Mesodermal cell (in vitro differentiated cells): ENCODE measurements at regions not wholly inside any gene's neighbourhood (a gene's known extent, or its start where the extent isn't known, plus 50 kb on each side); places are given as distances from the start of the nearest gene placed in this dataset.

Experiments
- H3K27ac ChIP-seq: 2 replicates; pipeline ENCODE4 v1.7.0; 2013; ENCODE audit warnings: mild to moderate bottlenecking, low read depth, low read length, moderate library complexity; ENCODE audit not compliant: severe bottlenecking
- H3K36me3 ChIP-seq: 2 replicates; pipeline ENCODE4 v1.7.1; 2013; ENCODE audit warnings: mild to moderate bottlenecking, low read length, moderate library complexity; ENCODE audit not compliant: control insufficient read depth, insufficient read depth
- H3K4me1 ChIP-seq: one replicate; pipeline ENCODE4 v1.7.1; 2013; ENCODE audit warnings: mild to moderate bottlenecking, low read length; ENCODE audit not compliant: insufficient read depth, control insufficient read depth, poor library complexity, severe bottlenecking
- H3K4me3 ChIP-seq: 2 replicates; pipeline ENCODE4 v1.7.0; 2013; ENCODE audit warnings: low read length, control low read depth, mild to moderate bottlenecking; ENCODE audit not compliant: insufficient read depth, poor library complexity, severe bottlenecking; ENCODE audit errors: extremely low read depth
- H3K9me3 ChIP-seq: 2 replicates; pipeline ENCODE4 v1.7.1; 2013; ENCODE audit warnings: mild to moderate bottlenecking, low read length, moderate library complexity; ENCODE audit not compliant: control insufficient read depth
- WGBS, 2 experiments: methylation state at CpG; one replicate each; pipeline ENCODE4 v1.1.5; 2013; ENCODE audit warnings: missing lambda C conversion rate in 2 of 2; ENCODE audit not compliant: insufficient coverage in 2 of 2; 5-methylcytosine and 5-hydroxymethylcytosine counted together

- Histone ChIP-seq H3K27ac (no peak overlapping the region), H3K4me3 (no peak overlapping the region), H3K36me3 (no peaks in the 10 kb centered on the region), H3K9me3 (no peaks in the 10 kb centered on the region), H3K4me1 (no peaks in the 10 kb centered on the region)
- 88 to 90% methylated on average over 4 to 7 of the region's 7 CpGs for WGBS, 2 experiments
Observed at GRCh38 chr9:2987679-2988078, 143.8 kb upstream of the PUM3 start.

GRCh38 chr9:2985343-2985742, 141.4 kb upstream of the PUM3 start:
- Histone ChIP-seq H3K4me1 (no peaks in the 10 kb centered on the region), H3K4me3 (no peak overlapping the region), H3K27ac (no peak overlapping the region), H3K9me3 (no peaks in the 10 kb centered on the region), H3K36me3 (no peaks in the 10 kb centered on the region)
- WGBS, 2 experiments: 88% methylated on average over 1 of the region's 2 CpGs; no CpG with 5 or more reads in 1 of the 2 experiments

GRCh38 chr9:2984491-2984890, 140.6 kb upstream of the PUM3 start:
- Histone ChIP-seq H3K9me3 (no peaks in the 10 kb centered on the region), H3K27ac (no peak overlapping the region), H3K4me3 (no peak overlapping the region), H3K36me3 (no peaks in the 10 kb centered on the region), H3K4me1 (no peaks in the 10 kb centered on the region)

- Histone ChIP-seq H3K4me1 (no peaks in the 10 kb centered on the region), H3K4me3 (no peak overlapping the region), H3K9me3 (no peaks in the 10 kb centered on the region), H3K36me3 (no peaks in the 10 kb centered on the region), H3K27ac (no peak overlapping the region)
- WGBS, 2 experiments: 87% methylated on average over 8 of the region's 8 CpGs
Observed at GRCh38 chr9:2979957-2980610, 136.2 kb upstream of the PUM3 start.

GRCh38 chr9:2972475-2972874, 128.6 kb upstream of the PUM3 start:
- Histone ChIP-seq H3K4me3 (no peak overlapping the region), H3K9me3 (no peaks in the 10 kb centered on the region), H3K4me1 (no peaks in the 10 kb centered on the region), H3K36me3 (no peaks in the 10 kb centered on the region), H3K27ac (no peak overlapping the region)
- WGBS, 2 experiments: no CpG with 5 or more reads among the region's 2 CpGs

GRCh38 chr9:2970864-2971263, 127.0 kb upstream of the PUM3 start:
- no peaks in the 10 kb centered on the region for H3K4me1 ChIP-seq
- H3K9me3 ChIP-seq: no peaks in the 10 kb centered on the region
- no peaks in the 10 kb centered on the region for H3K36me3 ChIP-seq
- H3K4me3 ChIP-seq: no peak overlapping the region
- no peak overlapping the region for H3K27ac ChIP-seq

GRCh38 chr9:2967766-2968165, 123.9 kb upstream of the PUM3 start:
- Histone ChIP-seq H3K27ac (no peak overlapping the region), H3K9me3 (no peaks in the 10 kb centered on the region), H3K36me3 (no peaks in the 10 kb centered on the region), H3K4me3 (no peak overlapping the region), H3K4me1 (no peaks in the 10 kb centered on the region)

GRCh38 chr9:2966565-2967300, 122.8 kb upstream of the PUM3 start:
- no peaks in the 10 kb centered on the region for H3K4me1 ChIP-seq
- H3K4me3 ChIP-seq: no peak overlapping the region
- WGBS, 2 experiments: 81 to 98% methylated on average over 5 to 6 of the region's 10 CpGs
- no peak overlapping the region for H3K27ac ChIP-seq
- no peaks in the 10 kb centered on the region for H3K36me3 ChIP-seq
- H3K9me3 ChIP-seq: no peaks in the 10 kb centered on the region

GRCh38 chr9:2964470-2964869, 120.6 kb upstream of the PUM3 start:
- no peak overlapping the region for H3K4me3 ChIP-seq
- 63 to 74% methylated on average over 4 to 5 of the region's 6 CpGs for WGBS, 2 experiments
- no peaks in the 10 kb centered on the region for H3K36me3 ChIP-seq

GRCh38 chr9:2963307-2963706, 119.4 kb upstream of the PUM3 start:
- Histone ChIP-seq H3K36me3 (no peaks in the 10 kb centered on the region), H3K27ac (no peak overlapping the region), H3K9me3 (no peaks in the 10 kb centered on the region), H3K4me3 (no peak overlapping the region), H3K4me1 (no peaks in the 10 kb centered on the region)
- WGBS, 2 experiments: 90 to 100% methylated on average over 1 to 2 of the region's 2 CpGs

More at GRCh38 chr9:2964470-2964869, 120.6 kb upstream of the PUM3 start:
- no peak overlapping the region for H3K27ac ChIP-seq
- H3K9me3 ChIP-seq: no peaks in the 10 kb centered on the region
- no peaks in the 10 kb centered on the region for H3K4me1 ChIP-seq

- Histone ChIP-seq H3K36me3 (no peaks in the 10 kb centered on the region), H3K9me3 (no peaks in the 10 kb centered on the region), H3K4me3 (no peak overlapping the region), H3K4me1 (no peaks in the 10 kb centered on the region), H3K27ac (no peak overlapping the region)
- WGBS, 2 experiments: 90 to 92% methylated on average over 6 of the region's 6 CpGs
Observed at GRCh38 chr9:2962471-2963172, 118.7 kb upstream of the PUM3 start.
